Keratinocyte (primary cell): ENCODE measurements at regions not wholly inside any gene's neighbourhood (a gene's known extent, or its start where the extent isn't known, plus 50 kb on each side); places are given as distances from the start of the nearest gene placed in this dataset.

Experiments used
- DNase-seq: peaks from one replicate; pipeline ENCODE4 v3.0.0-alpha.2; 2011; ENCODE audit warnings: low read depth, missing footprints, low spot score
- FAIRE-seq: peaks from 2 replicates; lab custom pipeline; 2011; peaks lifted over from hg19 to GRCh38; lab: Jason Lieb, UNC
- H2AFZ ChIP-seq: 2 replicates; pipeline ENCODE4 v1.6.0; 2012; ENCODE audit warnings: low read length, control low read depth, inconsistent platforms; ENCODE audit not compliant: control insufficient read depth
- H3K27ac ChIP-seq: 2 replicates; pipeline ENCODE4 v1.5.1; 2011; ENCODE audit warnings: low read length; ENCODE audit not compliant: control insufficient read depth, insufficient read depth
- H3K27me3 ChIP-seq: 3 replicates; pipeline ENCODE4 v1.6.0; 2011; ENCODE audit warnings: low read length; ENCODE audit not compliant: control insufficient read depth, insufficient read depth; ENCODE audit errors: extremely low read depth
- H3K36me3 ChIP-seq, 2 experiments: 2 replicates in 1 of 2; 3 replicates in 1 of 2; pipeline ENCODE4 v1.5.1; 2011; ENCODE audit warnings: low read length in 2 of 2, mild to moderate bottlenecking in 1 of 2; ENCODE audit not compliant: control insufficient read depth in 2 of 2, insufficient read depth in 2 of 2; ENCODE audit errors: extremely low read depth in 1 of 2
- H3K4me1 ChIP-seq: 3 replicates; pipeline ENCODE4 v1.5.1; 2011; ENCODE audit warnings: low read length; ENCODE audit not compliant: control insufficient read depth, insufficient read depth; ENCODE audit errors: extremely low read depth
- H3K4me2 ChIP-seq: 3 replicates; pipeline ENCODE4 v1.6.0; 2011; ENCODE audit warnings: low read depth, low read length; ENCODE audit not compliant: control insufficient read depth, insufficient read depth; ENCODE audit errors: extremely low read depth
- H3K4me3 ChIP-seq, 3 experiments: fragments of 200-600 bp in 1 of 3; sonication (generic) in 1 of 3; 2 replicates in 2 of 3; 3 replicates in 1 of 3; pipeline ENCODE4 v1.5.1; 2011 to 2016; ENCODE audit warnings: low read length in 3 of 3, mild to moderate bottlenecking in 3 of 3, control low read depth in 2 of 3, inconsistent platforms in 1 of 3, low read depth in 1 of 3, mixed read lengths in 1 of 3, mixed run types in 1 of 3, moderate library complexity in 1 of 3; ENCODE audit not compliant: control insufficient read depth in 2 of 3, insufficient read depth in 2 of 3; ENCODE audit errors: extremely low read depth in 1 of 3
- H3K79me2 ChIP-seq: 2 replicates; pipeline ENCODE4 v1.6.0; 2012; ENCODE audit warnings: low read length; ENCODE audit not compliant: control insufficient read depth, insufficient read depth
- H3K9ac ChIP-seq: 3 replicates; pipeline ENCODE4 v1.6.0; 2011; ENCODE audit warnings: low read length; ENCODE audit not compliant: control insufficient read depth, insufficient read depth; ENCODE audit errors: extremely low read depth
- H3K9me1 ChIP-seq: 3 replicates; pipeline ENCODE4 v1.6.0; 2011; ENCODE audit warnings: low read length; ENCODE audit not compliant: control insufficient read depth, insufficient read depth; ENCODE audit errors: extremely low read depth
- H3K9me3 ChIP-seq: 2 replicates; pipeline ENCODE4 v1.5.1; 2012; ENCODE audit warnings: low read depth, low read length; ENCODE audit not compliant: control insufficient read depth
- H4K20me1 ChIP-seq: 3 replicates; pipeline ENCODE4 v1.6.0; 2011; ENCODE audit warnings: low read length; ENCODE audit not compliant: control insufficient read depth, insufficient read depth; ENCODE audit errors: extremely low read depth
- EZH2 ChIP-seq: IDR thresholded peaks from one replicate; pipeline ENCODE4 v1.6.1; 2012; ENCODE audit warnings: inconsistent platforms, mild to moderate bottlenecking, low read length, moderate library complexity
- dilution Hi-C: fragments of 300-500 bp; cut with MboI; formaldehyde crosslinking; loops from one replicate; pipeline ENCODE4 v1.7.0; 2020; ENCODE audit warnings: low sequenced_read_pairs; ENCODE audit not compliant: extremely low pct_ligation_motif_present
- TF ChIP-seq, protein P1 (sequence below), 3 experiments: IDR thresholded peaks in 1 of 3; conservative IDR thresholded peaks in 1 of 3; optimal IDR thresholded peaks in 1 of 3; 2 replicates in 2 of 3; 3 replicates in 1 of 3; pipeline versions ENCODE3 to v1.5.1; 2011; ENCODE audit warnings: low read length in 3 of 3, mild to moderate bottlenecking in 3 of 3, moderate library complexity in 2 of 3, control low read depth in 1 of 3, inconsistent platforms in 1 of 3; ENCODE audit not compliant: insufficient read depth in 2 of 3; ENCODE audit errors: extremely low read depth in 1 of 3

DNA sequence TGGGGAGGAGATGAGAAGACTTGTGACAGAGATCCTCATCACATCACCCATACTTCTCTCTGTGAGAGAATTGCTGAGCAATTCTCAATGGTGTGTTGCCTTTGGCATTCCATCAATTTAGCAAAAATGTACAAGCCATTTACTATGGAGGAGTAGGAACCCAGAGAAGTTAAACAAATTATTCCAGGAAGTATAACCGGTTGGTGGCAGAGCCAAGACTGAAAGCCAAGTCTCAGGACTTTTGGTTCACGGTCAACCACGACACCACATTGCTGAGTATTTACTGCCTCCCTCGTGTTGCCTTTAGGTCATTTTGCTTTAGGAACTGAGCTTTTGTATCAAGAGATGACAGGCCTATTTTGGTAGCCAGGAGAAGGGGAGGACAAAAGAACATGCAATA, 88.0 kb upstream of the ELMO1 start:
- no peak overlapping the region for H3K27ac ChIP-seq
- no peak overlapping the region for H3K9ac ChIP-seq
- no peaks in the 10 kb centered on the region for H3K36me3 ChIP-seq
- no peak overlapping the region for H3K4me3 ChIP-seq
- H3K4me2 ChIP-seq, result no peak overlapping the region
- dilution Hi-C loops, result no loop called here
- no peaks in the 10 kb centered on the region for H3K9me1 ChIP-seq
- H2AFZ ChIP-seq, result no peak overlapping the region
- no peak for TF ChIP-seq EZH2
- TF ChIP-seq, protein P1, sequence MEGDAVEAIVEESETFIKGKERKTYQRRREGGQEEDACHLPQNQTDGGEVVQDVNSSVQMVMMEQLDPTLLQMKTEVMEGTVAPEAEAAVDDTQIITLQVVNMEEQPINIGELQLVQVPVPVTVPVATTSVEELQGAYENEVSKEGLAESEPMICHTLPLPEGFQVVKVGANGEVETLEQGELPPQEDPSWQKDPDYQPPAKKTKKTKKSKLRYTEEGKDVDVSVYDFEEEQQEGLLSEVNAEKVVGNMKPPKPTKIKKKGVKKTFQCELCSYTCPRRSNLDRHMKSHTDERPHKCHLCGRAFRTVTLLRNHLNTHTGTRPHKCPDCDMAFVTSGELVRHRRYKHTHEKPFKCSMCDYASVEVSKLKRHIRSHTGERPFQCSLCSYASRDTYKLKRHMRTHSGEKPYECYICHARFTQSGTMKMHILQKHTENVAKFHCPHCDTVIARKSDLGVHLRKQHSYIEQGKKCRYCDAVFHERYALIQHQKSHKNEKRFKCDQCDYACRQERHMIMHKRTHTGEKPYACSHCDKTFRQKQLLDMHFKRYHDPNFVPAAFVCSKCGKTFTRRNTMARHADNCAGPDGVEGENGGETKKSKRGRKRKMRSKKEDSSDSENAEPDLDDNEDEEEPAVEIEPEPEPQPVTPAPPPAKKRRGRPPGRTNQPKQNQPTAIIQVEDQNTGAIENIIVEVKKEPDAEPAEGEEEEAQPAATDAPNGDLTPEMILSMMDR (optimal IDR thresholded peaks at IDR 0.05 in 1 of 3, IDR thresholded peaks at IDR 0.05 in 1 of 3, conservative IDR thresholded peaks at IDR 0.05 in 1 of 3; ENCODE audit: extremely low read depth in 1 of 3, insufficient read depth in 2 of 3, low read length in 3 of 3), result no peak
- FAIRE-seq, result no peak
- no peaks in the 10 kb centered on the region for H3K27me3 ChIP-seq
- no peaks in the 10 kb centered on the region for H4K20me1 ChIP-seq
- no peaks in the 10 kb centered on the region for H3K4me1 ChIP-seq
- no peaks in the 10 kb centered on the region for H3K79me2 ChIP-seq
- no peak for DNase-seq
- H3K9me3 ChIP-seq, result no peaks in the 10 kb centered on the region

DNA sequence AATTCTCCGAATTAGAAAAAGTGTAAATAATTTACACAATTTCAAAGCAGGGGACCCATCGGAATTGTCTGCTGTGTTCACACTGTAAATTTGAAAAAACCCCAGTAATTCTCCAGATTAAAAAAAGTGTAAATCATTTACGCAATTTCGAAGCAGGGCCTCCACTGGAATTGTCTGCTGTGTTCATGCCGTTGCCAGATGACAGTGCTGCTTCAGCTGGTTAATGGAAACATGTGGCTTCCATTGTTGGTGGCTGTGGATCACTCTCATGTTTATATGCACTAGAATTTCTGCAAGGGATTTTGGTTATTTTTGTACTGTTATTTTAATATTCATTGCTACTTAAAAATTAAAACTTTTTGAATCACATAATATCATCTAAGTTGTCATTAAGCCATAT, 88.8 kb upstream of the ELMO1 start:
- no peaks in the 10 kb centered on the region for H3K27me3 ChIP-seq
- TF ChIP-seq EZH2, result no peak
- TF ChIP-seq, protein P1 (optimal IDR thresholded peaks at IDR 0.05 in 1 of 3, IDR thresholded peaks at IDR 0.05 in 1 of 3, conservative IDR thresholded peaks at IDR 0.05 in 1 of 3; ENCODE audit: extremely low read depth in 1 of 3, insufficient read depth in 2 of 3, low read length in 3 of 3), result no peak
- H3K9me1 ChIP-seq, result no peaks in the 10 kb centered on the region
- no peak overlapping the region for H3K4me2 ChIP-seq
- no peaks in the 10 kb centered on the region for H3K9me3 ChIP-seq
- H2AFZ ChIP-seq, result no peak overlapping the region
- H3K9ac ChIP-seq, result no peak overlapping the region
- H3K36me3 ChIP-seq, result no peaks in the 10 kb centered on the region
- no peak for FAIRE-seq
- no peaks in the 10 kb centered on the region for H3K4me1 ChIP-seq
- DNase-seq, result no peak
- no peaks in the 10 kb centered on the region for H3K79me2 ChIP-seq
- no peak overlapping the region for H3K27ac ChIP-seq
- dilution Hi-C loops, result no loop called here
- no peak overlapping the region for H3K4me3 ChIP-seq
- H4K20me1 ChIP-seq, result no peaks in the 10 kb centered on the region
